ENCODE measurements at regions not wholly inside any gene's neighbourhood (a gene's known extent, or its start where the extent isn't known, plus 50 kb on each side); places are given as distances from the start of the nearest gene placed in this dataset.

GRCh38 chr10:44835300-44835699 lies 75.8 kb upstream of the TMEM72 start:
- no peak for TF ChIP-seq CTCF (IDR thresholded peaks at IDR 0.05; ENCODE audit: insufficient read depth, low read length, missing control alignments)
- CTCF ChIA-PET: no interaction called here
- POLR2A ChIA-PET: no interaction called here
- H3K4me3 ChIP-seq (ENCODE audit: low read depth, low read length): no peak overlapping the region
- DNase-seq (ENCODE audit: low read depth, low spot score): no peak

GRCh38 chr10:44843484-44843883 lies 67.7 kb upstream of the TMEM72 start:
- no peak overlapping the region for H3K4me3 ChIP-seq (ENCODE audit: low read depth, low read length)

GRCh38 chr10:44845361-44846175 lies 65.6 kb upstream of the TMEM72 start:
- ChIA-PET CTCF (interaction anchor here (5.1 kb wide), 1 partner anchor 14 kb away, joined by 44 read pairs; no protein-coding TSS in a partner anchor), POLR2A (no interaction called here)
- no peak overlapping the region for H3K4me3 ChIP-seq (ENCODE audit: low read depth, low read length)
- TF ChIP-seq CTCF (IDR thresholded peaks at IDR 0.05; ENCODE audit: insufficient read depth, low read length, missing control alignments): no peak
- DNase-seq (ENCODE audit: low read depth, low spot score): no peak

More at GRCh38 chr10:44843484-44843883, 67.7 kb upstream of the TMEM72 start:
- CTCF ChIA-PET: no interaction called here
- no peak for TF ChIP-seq CTCF (IDR thresholded peaks at IDR 0.05; ENCODE audit: insufficient read depth, low read length, missing control alignments)
- POLR2A ChIA-PET: no interaction called here
- DNase-seq (ENCODE audit: low read depth, low spot score): no peak

- DNase-seq (ENCODE audit: low read depth, low spot score): no peak
- CTCF ChIA-PET: interaction anchor here (0.6 to 5.1 kb wide), 4 partner anchors 12 to 18 kb away, joined by 3 to 44 read pairs (median 6); no protein-coding TSS in a partner anchor
- no peak for TF ChIP-seq CTCF (IDR thresholded peaks at IDR 0.05; ENCODE audit: insufficient read depth, low read length, missing control alignments)
- POLR2A ChIA-PET: no interaction called here
- H3K4me3 ChIP-seq (ENCODE audit: low read depth, low read length): no peak overlapping the region
Measured at GRCh38 chr10:44847110-44847509, 64.0 kb upstream of the TMEM72 start.

- ChIA-PET CTCF (interaction anchor here (2.9 to 5.1 kb wide), 2 partner anchors 11 to 17 kb away, joined by 10 to 44 read pairs; no protein-coding TSS in a partner anchor), POLR2A (no interaction called here)
- no peak for TF ChIP-seq CTCF (IDR thresholded peaks at IDR 0.05; ENCODE audit: insufficient read depth, low read length, missing control alignments)
- no peak for DNase-seq (ENCODE audit: low read depth, low spot score)
- H3K4me3 ChIP-seq (ENCODE audit: low read depth, low read length): no peak overlapping the region
Measured at GRCh38 chr10:44848211-44848610, 62.9 kb upstream of the TMEM72 start.

- H3K4me3 ChIP-seq (ENCODE audit: low read depth, low read length): no peak overlapping the region
- POLR2A ChIA-PET: no interaction called here
- no peak for TF ChIP-seq CTCF (IDR thresholded peaks at IDR 0.05; ENCODE audit: insufficient read depth, low read length, missing control alignments)
- no peak for DNase-seq (ENCODE audit: low read depth, low spot score)
- CTCF ChIA-PET: interaction anchor here (1.0 to 2.9 kb wide), 3 partner anchors 9 to 15 kb away, joined by 3 to 10 read pairs (median 5); no protein-coding TSS in a partner anchor
Measured at GRCh38 chr10:44849936-44850335, 61.2 kb upstream of the TMEM72 start.
